H1 (cell line): ENCODE measurements at regions not wholly inside any gene's neighbourhood (a gene's known extent, or its start where the extent isn't known, plus 50 kb on each side); places are given as distances from the start of the nearest gene placed in this dataset.
A peak's percentile ranks its signal among the peaks of the same experiment; 100 is the strongest.

Experiments
- CTCF ChIA-PET: fragments of 300-600 bp; sonication (Branson Sonifier 250); formaldehyde crosslinking; loops from one replicate; lab custom pipeline; 2021; ENCODE audit not compliant: partially characterized antibody; lab: Charles Lee
- POLR2A ChIA-PET: fragments of 300-600 bp; sonication (Branson Sonifier 250); formaldehyde crosslinking; loops from one replicate; lab custom pipeline; 2021; ENCODE audit warnings: inconsistent platforms; ENCODE audit not compliant: partially characterized antibody; lab: Charles Lee
- DNase-seq, 2 experiments: peaks; one replicate each; pipeline versions ENCODE4 v3.0.0 to v3.0.0-alpha.2; 2010 to 2022; ENCODE audit warnings: low spot score in 2 of 2, low read depth in 1 of 2, mixed read lengths in 1 of 2
- FAIRE-seq: peaks from 2 replicates; lab custom pipeline; 2011; peaks lifted over from hg19 to GRCh38; lab: Jason Lieb, UNC
- H2AFZ ChIP-seq: 2 replicates; pipeline ENCODE4 v1.8.1; 2012; ENCODE audit warnings: low read length, inconsistent platforms
- H2AK5ac ChIP-seq: 2 replicates; pipeline ENCODE4 v1.6.1; 2013; ENCODE audit warnings: low read depth, low read length
- H2BK120ac ChIP-seq: replicated peaks from 2 replicates; pipeline ENCODE3; 2013; ENCODE audit warnings: low read depth, low read length, inconsistent platforms
- H2BK12ac ChIP-seq: 2 replicates; pipeline ENCODE4 v1.6.1; 2013; ENCODE audit warnings: low read depth, low read length
- H2BK15ac ChIP-seq: 2 replicates; pipeline ENCODE4 v1.6.1; 2013; ENCODE audit warnings: low read length
- H2BK20ac ChIP-seq: 2 replicates; pipeline ENCODE4 v1.6.1; 2013; ENCODE audit warnings: low read length
- H2BK5ac ChIP-seq: 2 replicates; pipeline ENCODE4 v1.6.1; 2013; ENCODE audit warnings: low read depth, low read length
- H3K14ac ChIP-seq: 2 replicates; pipeline ENCODE4 v1.6.1; 2013; ENCODE audit warnings: inconsistent platforms; ENCODE audit not compliant: insufficient read length
- H3K18ac ChIP-seq: 2 replicates; pipeline ENCODE4 v1.6.1; 2013; ENCODE audit warnings: low read length; ENCODE audit errors: extremely low read depth
- H3K23ac ChIP-seq: 2 replicates; pipeline ENCODE4 v1.6.1; 2013; ENCODE audit warnings: inconsistent platforms; ENCODE audit not compliant: insufficient read length
- H3K23me2 ChIP-seq: 2 replicates; pipeline ENCODE4 v1.6.1; 2013; ENCODE audit warnings: low read depth, low read length
- H3K27ac ChIP-seq: 2 replicates; pipeline ENCODE4 v1.6.1; 2011; ENCODE audit warnings: low read depth, low read length, inconsistent platforms
- H3K27me3 ChIP-seq, 4 experiments: replicated peaks in 1 of 4; 1 replicate in 1 of 4; 2 replicates in 3 of 4; pipeline versions ENCODE4 v1.6.1 to v1.8.1; 2011 to 2013; ENCODE audit warnings: low read length in 3 of 4, mild to moderate bottlenecking in 3 of 4, inconsistent platforms in 2 of 4, mixed read lengths in 2 of 4, moderate library complexity in 1 of 4; ENCODE audit not compliant: control insufficient read depth in 3 of 4, insufficient read depth in 3 of 4; ENCODE audit errors: extremely low read depth in 1 of 4
- H3K36me3 ChIP-seq, 4 experiments: 2 replicates each; pipeline versions ENCODE4 v1.6.1 to v1.8.1; 2011 to 2013; ENCODE audit warnings: mild to moderate bottlenecking in 4 of 4, low read length in 3 of 4, moderate library complexity in 2 of 4, control low read depth in 1 of 4, inconsistent platforms in 1 of 4; ENCODE audit not compliant: insufficient read depth in 4 of 4, control insufficient read depth in 2 of 4
- H3K4ac ChIP-seq: replicated peaks from 2 replicates; pipeline ENCODE3; 2013; ENCODE audit warnings: low read length, low read depth, mixed read lengths, inconsistent platforms; ENCODE audit not compliant: insufficient read length
- H3K4me1 ChIP-seq, 4 experiments: replicated peaks in 1 of 4; 1 replicate in 1 of 4; 2 replicates in 3 of 4; pipeline versions ENCODE4 v1.6.1 to v1.8.1; 2011 to 2013; ENCODE audit warnings: low read length in 3 of 4, inconsistent platforms in 2 of 4, mixed read lengths in 1 of 4; ENCODE audit not compliant: insufficient read depth in 4 of 4, control insufficient read depth in 3 of 4
- H3K4me2 ChIP-seq, 2 experiments: 2 replicates each; pipeline versions ENCODE4 v1.6.1 to v1.8.1; 2011 to 2013; ENCODE audit warnings: low read depth in 2 of 2, low read length in 2 of 2, control low read depth in 1 of 2, inconsistent platforms in 1 of 2, mild to moderate bottlenecking in 1 of 2; ENCODE audit not compliant: insufficient read depth in 1 of 2
- H3K4me3 ChIP-seq, 4 experiments: fragments of 200-600, 300-600 bp in 1 of 4; sonication (generic), shearing (Covaris generic), sonication (Bioruptor Twin) in 1 of 4; 2 replicates each; pipeline versions ENCODE4 v1.5.1 to v1.8.1; 2011 to 2016; ENCODE audit warnings: low read length in 4 of 4, low read depth in 3 of 4, control low read depth in 2 of 4, inconsistent platforms in 2 of 4, mild to moderate bottlenecking in 2 of 4, mixed read lengths in 1 of 4, moderate library complexity in 1 of 4; ENCODE audit not compliant: insufficient read depth in 2 of 4; ENCODE audit errors: extremely low read depth in 1 of 4
- H3K56ac ChIP-seq: replicated peaks from 2 replicates; pipeline ENCODE3; 2013; ENCODE audit warnings: low read depth, mild to moderate bottlenecking, mixed read lengths, low read length, inconsistent platforms; ENCODE audit not compliant: insufficient read length
- H3K79me1 ChIP-seq: 2 replicates; pipeline ENCODE4 v1.6.1; 2013; ENCODE audit warnings: low read depth, low read length, control low read depth
- H3K79me2 ChIP-seq, 2 experiments: 2 replicates each; pipeline versions ENCODE4 v1.6.1 to v1.8.1; 2012 to 2013; ENCODE audit warnings: low read length in 2 of 2, mild to moderate bottlenecking in 2 of 2, inconsistent platforms in 1 of 2; ENCODE audit not compliant: insufficient read depth in 2 of 2, control insufficient read depth in 1 of 2
- H3K9ac ChIP-seq, 4 experiments: replicated peaks in 1 of 4; 1 replicate in 1 of 4; 2 replicates in 3 of 4; pipeline versions ENCODE4 v1.6.1 to v1.8.1; 2011 to 2013; ENCODE audit warnings: low read depth in 3 of 4, low read length in 3 of 4, control low read depth in 2 of 4, mild to moderate bottlenecking in 2 of 4, moderate library complexity in 2 of 4, inconsistent platforms in 1 of 4; ENCODE audit errors: extremely low read depth in 1 of 4
- H3K9me3 ChIP-seq, 2 experiments: 2 replicates each; pipeline versions ENCODE4 v1.6.1 to v1.8.1; 2012 to 2013; ENCODE audit warnings: mild to moderate bottlenecking in 2 of 2, moderate library complexity in 2 of 2, control low read depth in 1 of 2, inconsistent platforms in 1 of 2, low read depth in 1 of 2, low read length in 1 of 2, mixed read lengths in 1 of 2; ENCODE audit not compliant: insufficient read depth in 2 of 2
- H4K20me1 ChIP-seq, 2 experiments: replicated peaks in 1 of 2; 2 replicates each; pipeline versions ENCODE3 to v1.8.1; 2011 to 2013; ENCODE audit warnings: inconsistent platforms in 2 of 2, low read length in 2 of 2, mild to moderate bottlenecking in 1 of 2; ENCODE audit not compliant: insufficient read depth in 2 of 2, control insufficient read depth in 1 of 2
- H4K5ac ChIP-seq: 2 replicates; pipeline ENCODE4 v1.6.1; 2013; ENCODE audit warnings: low read length, low read depth, mixed read lengths, inconsistent platforms; ENCODE audit not compliant: insufficient read length
- H4K8ac ChIP-seq: 2 replicates; pipeline ENCODE4 v1.8.0; 2013; ENCODE audit warnings: mild to moderate bottlenecking, moderate library complexity, low read length, inconsistent platforms; ENCODE audit not compliant: insufficient read depth; ENCODE audit errors: extremely low read depth
- H4K91ac ChIP-seq: replicated peaks from 2 replicates; pipeline ENCODE3; 2013; ENCODE audit warnings: low read length, mixed read lengths, inconsistent platforms; ENCODE audit not compliant: insufficient read length
- EGR1 ChIP-seq: IDR thresholded peaks from 2 replicates; pipeline ENCODE4 v1.6.1; 2011; ENCODE audit warnings: low read depth, low read length, borderline replicate concordance
- SP2 ChIP-seq: IDR thresholded peaks from 2 replicates; pipeline ENCODE4 v1.6.1; 2012; ENCODE audit warnings: mild to moderate bottlenecking, low read length, inconsistent platforms
- TEAD4 ChIP-seq: IDR thresholded peaks from 2 replicates; pipeline ENCODE4 v1.6.1; 2012; ENCODE audit warnings: low read depth, low read length, inconsistent platforms, mixed read lengths
- WGBS, 2 experiments: shearing (Covaris generic) in 1 of 2; methylation state at CpG; one replicate each; pipeline versions ENCODE4 v1.1.6 to v1.1.7; 2013 to 2015; ENCODE audit warnings: low lambda C conversion rate in 2 of 2, mixed read lengths in 2 of 2, inconsistent platforms in 1 of 2, low coverage in 1 of 2, missing lambda C conversion rate in 1 of 2; ENCODE audit not compliant: insufficient replicate concordance in 2 of 2, insufficient coverage in 1 of 2, insufficient read length in 1 of 2; ENCODE audit errors: extremely low coverage in 1 of 2, missing lambda C conversion rate in 1 of 2; 5-methylcytosine and 5-hydroxymethylcytosine counted together

DNA sequence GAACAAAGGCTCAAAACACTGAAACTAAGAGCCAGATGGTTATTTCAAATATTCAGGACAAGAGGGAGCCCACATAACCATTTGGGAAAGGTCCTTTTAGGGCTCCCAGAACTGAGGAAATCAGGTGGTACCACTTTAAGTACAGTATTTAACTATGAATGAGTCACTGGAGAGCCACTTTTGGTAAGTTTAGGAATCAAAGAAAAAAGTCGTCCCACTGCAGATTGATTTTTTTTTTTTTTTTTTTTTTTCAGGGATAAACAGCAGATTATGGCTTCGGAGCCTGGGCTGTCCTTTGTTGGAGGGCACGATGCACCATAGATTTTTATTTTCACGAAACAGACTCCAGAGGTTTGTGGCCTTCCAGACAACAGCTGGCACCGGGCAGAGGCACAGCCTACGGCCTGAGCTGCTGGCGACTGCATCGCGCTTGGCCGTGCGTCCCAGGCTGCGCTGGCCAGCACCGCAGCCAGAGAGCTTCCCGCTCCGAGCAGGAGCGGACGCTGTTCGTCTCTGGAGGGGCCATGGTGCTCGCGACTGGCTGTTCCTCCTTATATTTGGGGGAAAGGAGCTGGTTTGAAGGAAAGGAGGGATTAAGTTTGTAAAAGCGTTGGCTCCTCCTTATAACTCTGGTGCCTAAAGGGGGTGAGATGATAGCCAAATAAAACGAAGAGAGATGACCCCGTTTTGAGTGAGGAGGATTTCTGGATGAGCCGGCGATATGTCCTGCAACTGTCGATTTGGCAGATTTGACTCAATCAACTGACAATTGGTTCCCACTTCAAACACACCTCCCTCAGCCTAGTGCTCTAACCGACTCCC lies 152.9 kb upstream of the GOLIM4 start:
- POLR2A ChIA-PET: interaction anchor here (0.8 to 2.3 kb wide), 4 partner anchors 11 to 39 kb away, joined by 3 to 5 read pairs (median 3); no protein-coding TSS in a partner anchor
- no peaks in the 10 kb centered on the region for H3K79me1 ChIP-seq
- H2AK5ac ChIP-seq: no peak overlapping the region
- no peak overlapping the region for H3K23ac ChIP-seq
- no peak overlapping the region for H2BK15ac ChIP-seq
- H4K20me1 ChIP-seq: no peaks in the 10 kb centered on the region
- no peak for FAIRE-seq
- no peak overlapping the region for H3K4ac ChIP-seq
- CTCF ChIA-PET: interaction anchor here (0.7 to 1.5 kb wide), 7 partner anchors 12 to 598 kb away, joined by 3 to 6 read pairs (median 3); no protein-coding TSS in a partner anchor
- H3K23me2 ChIP-seq: peaks cover 19% of the 10 kb centered on the region; the same call in 1 of the 2 replicates
- H3K9me3 ChIP-seq: no peaks in the 10 kb centered on the region
- H3K27ac ChIP-seq: no peak overlapping the region
- no peak overlapping the region for H2BK5ac ChIP-seq
- peak overlapping the region; percentile 47 to 84 (median 79) for H3K4me3 ChIP-seq
- H2BK120ac ChIP-seq: peak overlapping the region; percentile 13
- peak overlapping the region; percentile 27 for H4K5ac ChIP-seq
- peak overlapping the region; percentile 88; the same call in 1 of the 2 replicates for H2BK12ac ChIP-seq
- no peak overlapping the region for H4K91ac ChIP-seq
- peak overlapping the region; percentile 95 for H3K4me2 ChIP-seq
- no peak overlapping the region for H3K14ac ChIP-seq
- peak overlapping the region; percentile 54 for H4K8ac ChIP-seq
- DNase-seq: peak in 1 of 2 experiments; percentile 65
- no peaks in the 10 kb centered on the region for H3K36me3 ChIP-seq
- no peak overlapping the region; the same call in 1 of the 2 replicates for H3K18ac ChIP-seq
- 0 out of 4 replicates have a peak, but pooled peaks cover 0 to 10% of the 10 kb centered on the region in 2 experiments for H3K79me2 ChIP-seq
- 2% methylated on average over 27 of the region's 27 CpGs; no CpG with 5 or more reads in 1 of the 2 experiments for WGBS, 2 experiments
- H2AFZ ChIP-seq: peak overlapping the region; percentile 95
- peaks cover 0 to 10% (median 2%) of the 10 kb centered on the region in 4 experiments; a peak in 5 of 7 replicates for H3K27me3 ChIP-seq
- H3K56ac ChIP-seq: no peak overlapping the region
- H3K4me1 ChIP-seq: peaks cover 0 to 4% (median 2%) of the 10 kb centered on the region in 4 experiments; a peak in 2 of 7 replicates
- H2BK20ac ChIP-seq: no peak overlapping the region
- peak overlapping the region in 3 of 4 experiments; percentile 50 to 70 (median 65); a peak in 6 of 7 replicates for H3K9ac ChIP-seq
- TF ChIP-seq TEAD4 (no peak), SP2 (no peak), EGR1 (no peak)
